ENCODE measurements at regions not wholly inside any gene's neighbourhood (a gene's known extent, or its start where the extent isn't known, plus 50 kb on each side); places are given as distances from the start of the nearest gene placed in this dataset.

- no peaks in the 10 kb centered on the region for H3K27me3 ChIP-seq (ENCODE audit: low read length)
- H3K9me3 ChIP-seq (ENCODE audit: insufficient read depth, low read length), result no peaks in the 10 kb centered on the region
- H3K79me2 ChIP-seq (ENCODE audit: insufficient read depth, low read length), result no peaks in the 10 kb centered on the region
- no peaks in the 10 kb centered on the region for H4K20me1 ChIP-seq (ENCODE audit: low read depth, low read length)
- H3K9ac ChIP-seq (ENCODE audit: low read length), result no peak overlapping the region
- H2AFZ ChIP-seq (ENCODE audit: low read depth, low read length, severe bottlenecking), result no peak overlapping the region
- no peak overlapping the region for H3K4me2 ChIP-seq (ENCODE audit: low read depth, low read length, poor library complexity, severe bottlenecking)
- H3K36me3 ChIP-seq (ENCODE audit: low read length), result no peaks in the 10 kb centered on the region
- H3F3A ChIP-seq (ENCODE audit: insufficient read depth), result no peaks in the 10 kb centered on the region
- no peak for TF ChIP-seq CTCF (IDR thresholded peaks at IDR 0.05; ENCODE audit: insufficient read depth, low read length, poor library complexity, severe bottlenecking)
- TF ChIP-seq EZH2phosphoT487 (conservative IDR thresholded peaks at IDR 0.05; ENCODE audit: low read length), result no peak
- no peaks in the 10 kb centered on the region for H3K9me2 ChIP-seq (replicated peaks; ENCODE audit: insufficient read depth, low read length)
- H3K4me3 ChIP-seq (ENCODE audit: insufficient read depth, low read length, poor library complexity, severe bottlenecking), result no peak overlapping the region
- H3K27ac ChIP-seq (ENCODE audit: low read depth, low read length), result no peak overlapping the region
Measured at GRCh38 chr9:4356306-4356705, 56.4 kb upstream of the GLIS3 start.

DNA sequence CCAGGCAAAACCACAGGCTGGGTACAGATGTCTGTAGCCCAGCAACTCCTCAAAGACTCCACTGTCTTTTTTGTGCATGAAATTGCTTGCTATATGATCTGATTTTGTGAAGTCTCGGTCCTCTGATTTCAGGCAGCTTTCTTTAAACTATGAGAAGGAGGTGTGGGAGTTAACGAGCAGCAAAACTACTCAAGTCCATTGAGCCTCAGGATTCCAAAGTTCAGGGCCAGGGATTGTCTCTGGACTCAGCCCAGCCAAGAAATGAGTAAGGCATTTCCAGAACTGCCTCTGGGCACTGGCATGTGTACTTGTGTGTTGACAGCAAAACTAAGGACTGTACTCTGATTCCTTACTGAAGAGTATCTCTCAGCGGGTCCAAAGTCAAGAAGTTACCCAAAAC lies 53.4 kb upstream of the GLIS3 start:
- H3K9me2 ChIP-seq (replicated peaks; ENCODE audit: insufficient read depth, low read length), result no peaks in the 10 kb centered on the region
- no peaks in the 10 kb centered on the region for H3K36me3 ChIP-seq (ENCODE audit: low read length)
- no peak overlapping the region for H3K27ac ChIP-seq (ENCODE audit: low read depth, low read length)
- no peak overlapping the region for H3K9ac ChIP-seq (ENCODE audit: low read length)
- no peaks in the 10 kb centered on the region for H3F3A ChIP-seq (ENCODE audit: insufficient read depth)
- H3K9me3 ChIP-seq (ENCODE audit: insufficient read depth, low read length), result no peaks in the 10 kb centered on the region
- no peaks in the 10 kb centered on the region for H3K27me3 ChIP-seq (ENCODE audit: low read length)
- H3K79me2 ChIP-seq (ENCODE audit: insufficient read depth, low read length), result no peaks in the 10 kb centered on the region
- H3K4me3 ChIP-seq (ENCODE audit: insufficient read depth, low read length, poor library complexity, severe bottlenecking), result no peak overlapping the region
- TF ChIP-seq EZH2phosphoT487 (conservative IDR thresholded peaks at IDR 0.05; ENCODE audit: low read length) (no peak), CTCF (IDR thresholded peaks at IDR 0.05; ENCODE audit: insufficient read depth, low read length, poor library complexity, severe bottlenecking) (no peak)
- no peak overlapping the region for H3K4me2 ChIP-seq (ENCODE audit: low read depth, low read length, poor library complexity, severe bottlenecking)
- H4K20me1 ChIP-seq (ENCODE audit: low read depth, low read length), result no peaks in the 10 kb centered on the region
- no peak overlapping the region for H2AFZ ChIP-seq (ENCODE audit: low read depth, low read length, severe bottlenecking)

DNA sequence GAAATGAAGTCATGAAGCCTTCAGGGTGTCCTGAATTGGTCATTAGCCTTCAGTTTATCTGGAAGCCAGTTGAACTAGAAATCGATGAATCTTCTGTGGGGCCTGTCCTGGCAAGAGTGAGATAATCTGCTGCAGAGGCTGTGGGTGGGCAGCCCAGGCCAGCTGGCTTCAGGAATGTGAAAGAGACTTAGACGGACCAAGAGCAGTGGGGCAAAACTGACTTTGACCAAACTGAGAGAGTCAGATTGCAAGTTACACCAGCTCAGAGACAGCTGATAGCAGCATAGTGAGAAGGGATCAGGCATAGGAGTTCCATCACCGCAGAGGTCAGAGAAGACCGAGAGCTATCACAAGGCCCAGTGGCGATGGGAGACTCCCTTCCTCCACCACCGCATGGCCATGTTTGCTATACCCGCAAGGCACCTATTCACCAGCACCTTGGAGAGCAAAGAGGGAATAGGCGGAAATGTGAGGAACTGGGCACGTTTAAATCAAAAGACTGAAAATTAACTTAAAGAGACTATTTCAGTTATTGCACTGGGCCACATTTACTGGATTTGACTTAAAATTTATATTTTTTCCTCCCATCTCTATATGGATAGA lies 50.0 kb upstream of the GLIS3 start:
- Histone ChIP-seq H3K4me2 (ENCODE audit: low read depth, low read length, poor library complexity, severe bottlenecking) (no peak overlapping the region), H3K9ac (ENCODE audit: low read length) (no peak overlapping the region), H3K4me3 (ENCODE audit: insufficient read depth, low read length, poor library complexity, severe bottlenecking) (no peak overlapping the region), H4K20me1 (ENCODE audit: low read depth, low read length) (no peaks in the 10 kb centered on the region), H2AFZ (ENCODE audit: low read depth, low read length, severe bottlenecking) (no peak overlapping the region), H3K9me3 (ENCODE audit: insufficient read depth, low read length) (no peaks in the 10 kb centered on the region), H3K79me2 (ENCODE audit: insufficient read depth, low read length) (no peaks in the 10 kb centered on the region), H3K36me3 (ENCODE audit: low read length) (no peaks in the 10 kb centered on the region), H3K27ac (ENCODE audit: low read depth, low read length) (no peak overlapping the region), H3F3A (ENCODE audit: insufficient read depth) (no peaks in the 10 kb centered on the region), H3K27me3 (ENCODE audit: low read length) (no peaks in the 10 kb centered on the region; the same call in 1 of the 2 replicates), H3K9me2 (replicated peaks; ENCODE audit: insufficient read depth, low read length) (no peaks in the 10 kb centered on the region)
- TF ChIP-seq CTCF (IDR thresholded peaks at IDR 0.05; ENCODE audit: insufficient read depth, low read length, poor library complexity, severe bottlenecking) (no peak), EZH2phosphoT487 (conservative IDR thresholded peaks at IDR 0.05; ENCODE audit: low read length) (no peak)
